IPS-11a (cell line): ENCODE measurements at regions not wholly inside any gene's neighbourhood (a gene's known extent, or its start where the extent isn't known, plus 50 kb on each side); places are given as distances from the start of the nearest gene placed in this dataset.
"Not testable (repeated sequence)": the region's sequence is repeated elsewhere in the genome, so short reads cannot be mapped to it uniquely, and the experiment has no call there.

Source experiments
- H3K4me3 ChIP-seq: one replicate; pipeline ENCODE4 v1.5.1; 2013; ENCODE audit warnings: low read depth, low read length, control low read depth

DNA sequence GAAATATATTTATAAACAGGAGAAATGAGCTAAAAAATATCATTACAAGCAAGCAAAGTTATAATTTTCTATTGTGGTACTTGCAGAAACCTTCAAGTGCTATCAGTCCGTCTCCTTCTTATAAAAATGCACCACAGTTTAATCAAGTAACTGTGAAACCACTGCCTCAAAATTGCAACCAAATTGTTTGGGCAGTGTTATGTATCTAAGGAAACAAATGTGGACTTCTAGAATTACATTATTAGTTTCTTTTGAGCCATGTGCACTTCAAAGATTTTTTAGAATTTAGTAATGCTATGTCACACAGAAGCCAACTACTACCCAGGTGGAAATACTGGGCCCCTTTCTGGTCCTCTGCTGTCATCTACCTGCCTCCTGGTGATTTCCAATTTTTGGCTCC is 495.6 kb downstream of the NYAP2 start:
- H3K4me3 ChIP-seq, result no peak overlapping the region

DNA sequence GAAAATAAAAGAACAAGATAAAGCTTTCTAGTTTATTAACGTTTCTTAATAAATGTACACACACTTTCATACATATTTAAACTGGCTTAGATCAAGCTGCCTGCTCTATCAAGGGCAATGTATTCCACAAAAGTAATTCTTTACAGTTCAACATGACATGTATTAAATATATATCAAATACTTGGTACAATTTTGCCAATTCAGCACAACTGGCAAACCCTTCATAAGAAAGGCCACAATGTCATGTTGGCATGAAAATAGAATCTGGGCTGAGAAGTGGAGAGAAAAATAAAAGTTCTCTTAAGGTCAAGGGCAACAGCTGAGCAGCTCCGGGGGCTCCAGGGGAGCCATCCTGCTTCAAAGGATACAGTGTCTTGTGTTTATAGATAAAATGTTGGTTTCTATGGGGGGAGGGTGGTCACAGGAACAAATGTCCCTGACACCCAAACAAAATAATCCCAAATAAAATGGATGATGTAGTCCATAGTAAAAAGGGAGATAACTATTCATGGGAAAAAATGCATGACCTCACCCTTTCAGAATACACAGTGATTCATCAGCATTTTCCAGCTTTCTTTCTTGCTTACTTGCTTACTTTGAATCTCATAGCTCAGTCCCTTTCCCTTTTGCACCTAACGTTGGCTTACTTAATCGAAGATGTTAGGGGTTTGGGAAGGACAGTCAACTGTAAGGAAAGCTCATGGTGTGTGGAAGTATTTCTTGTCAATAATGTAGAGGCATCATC is 494.9 kb downstream of the NYAP2 start:
- H3K4me3 ChIP-seq, result no peak overlapping the region

DNA sequence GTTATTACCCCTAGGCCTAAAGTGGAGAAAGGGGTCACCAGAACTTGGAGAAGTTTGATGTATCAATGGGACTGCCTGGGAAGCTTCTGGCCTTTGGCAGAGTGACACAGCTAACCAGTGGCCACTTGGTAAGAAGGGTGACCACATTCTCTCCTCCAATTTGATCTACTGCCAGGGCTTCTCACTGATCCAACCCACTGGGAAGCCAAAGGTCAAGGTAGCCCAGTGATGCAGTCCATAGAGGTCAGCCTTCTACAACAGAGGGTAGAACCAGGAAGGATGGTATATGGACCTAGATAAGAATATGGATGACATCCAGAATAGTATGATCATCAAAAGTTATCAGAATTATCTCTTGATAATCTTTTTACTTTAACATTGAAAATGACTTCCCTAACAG is 493.6 kb downstream of the NYAP2 start:
- H3K4me3 ChIP-seq, result no peak overlapping the region

DNA sequence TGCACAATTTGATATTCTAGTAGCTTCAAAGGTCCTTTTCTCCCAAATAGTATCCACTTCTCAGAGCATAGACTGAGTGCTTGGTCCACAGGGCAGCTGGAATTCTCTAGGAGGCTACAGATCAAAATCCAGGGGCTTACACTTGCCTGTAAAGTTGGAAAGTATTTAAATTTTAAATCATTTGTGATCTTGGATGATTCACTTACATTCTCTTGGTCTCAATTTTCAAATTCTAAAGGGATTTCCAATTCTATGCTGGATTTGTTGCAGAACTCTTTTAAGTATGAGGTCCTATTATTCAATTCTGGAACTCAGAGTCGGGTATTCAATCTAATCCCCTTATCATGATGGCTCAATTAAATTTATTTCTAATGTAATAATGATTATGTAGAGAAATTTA is 492.3 kb downstream of the NYAP2 start:
- no peak overlapping the region for H3K4me3 ChIP-seq

GRCh38 chr2:225891013-225891412 is 491.5 kb downstream of the NYAP2 start:
- no peak overlapping the region for H3K4me3 ChIP-seq

GRCh38 chr2:225889452-225889851 is 489.9 kb downstream of the NYAP2 start:
- H3K4me3 ChIP-seq, result no peak overlapping the region

- H3K4me3 ChIP-seq, result no peak overlapping the region
Observed at GRCh38 chr2:225867071-225867470, 467.6 kb downstream of the NYAP2 start.

- H3K4me3 ChIP-seq, result no peak overlapping the region
Observed at GRCh38 chr2:225865468-225865867, 466.0 kb downstream of the NYAP2 start.

- H3K4me3 ChIP-seq, result no peak overlapping the region
Observed at GRCh38 chr2:225864394-225864793, 464.9 kb downstream of the NYAP2 start.

DNA sequence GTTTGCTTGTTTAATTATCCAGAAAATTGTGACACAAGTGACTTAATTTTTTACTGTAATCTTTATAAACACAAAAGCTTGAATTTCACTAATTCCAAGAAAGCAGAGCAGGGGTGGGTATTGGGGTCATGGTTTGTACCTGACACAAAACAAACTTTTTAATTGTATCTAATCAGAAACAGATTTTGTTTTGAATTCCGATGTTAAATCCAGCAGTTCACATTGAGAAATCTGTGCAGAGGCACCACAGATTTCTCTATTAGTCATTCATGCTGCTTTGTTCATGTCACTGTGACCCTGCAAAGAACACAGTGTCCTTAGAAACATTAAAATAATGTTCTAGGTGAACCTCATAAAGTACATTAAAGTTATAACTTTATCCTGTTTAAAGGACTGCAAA is 443.4 kb downstream of the NYAP2 start:
- no peak overlapping the region for H3K4me3 ChIP-seq

GRCh38 chr2:225841314-225841713 is 441.8 kb downstream of the NYAP2 start:
- no peak overlapping the region for H3K4me3 ChIP-seq

GRCh38 chr2:225837328-225837727 is 437.8 kb downstream of the NYAP2 start:
- no peak overlapping the region for H3K4me3 ChIP-seq

GRCh38 chr2:225824748-225825449 is 425.4 kb downstream of the NYAP2 start:
- H3K4me3 ChIP-seq, result no peak overlapping the region

DNA sequence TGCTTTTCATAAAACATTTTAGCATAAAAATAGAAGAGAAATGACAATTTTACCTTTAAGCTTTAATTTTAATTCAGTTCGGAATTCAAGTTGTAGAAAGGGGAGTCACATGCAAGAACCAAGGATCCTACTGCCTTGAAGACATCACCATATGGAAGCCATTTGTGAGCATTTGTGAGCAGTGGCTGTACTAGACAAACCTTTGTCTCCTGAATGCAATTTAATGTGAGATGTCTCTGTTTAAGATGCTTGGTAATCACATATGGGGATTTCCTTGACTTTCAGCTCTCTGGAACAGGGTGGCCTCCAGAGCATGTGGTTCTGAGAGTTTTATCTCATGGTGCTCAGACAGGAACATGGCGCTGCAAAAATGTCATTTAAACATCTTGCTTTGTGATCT is 421.8 kb downstream of the NYAP2 start:
- H3K4me3 ChIP-seq, result no peak overlapping the region

- no peak overlapping the region for H3K4me3 ChIP-seq
Observed at GRCh38 chr2:225820826-225821225, 421.3 kb downstream of the NYAP2 start.

- no peak overlapping the region for H3K4me3 ChIP-seq
Observed at GRCh38 chr2:225814554-225814953, 415.0 kb downstream of the NYAP2 start.

GRCh38 chr2:225806105-225806504 is 406.6 kb downstream of the NYAP2 start:
- H3K4me3 ChIP-seq, result no peak overlapping the region

- not testable (repeated sequence) for H3K4me3 ChIP-seq
Observed at GRCh38 chr2:225802076-225802475, 402.6 kb downstream of the NYAP2 start.

- H3K4me3 ChIP-seq, result no peak overlapping the region
Observed at GRCh38 chr2:225797394-225797793, 397.9 kb downstream of the NYAP2 start.

DNA sequence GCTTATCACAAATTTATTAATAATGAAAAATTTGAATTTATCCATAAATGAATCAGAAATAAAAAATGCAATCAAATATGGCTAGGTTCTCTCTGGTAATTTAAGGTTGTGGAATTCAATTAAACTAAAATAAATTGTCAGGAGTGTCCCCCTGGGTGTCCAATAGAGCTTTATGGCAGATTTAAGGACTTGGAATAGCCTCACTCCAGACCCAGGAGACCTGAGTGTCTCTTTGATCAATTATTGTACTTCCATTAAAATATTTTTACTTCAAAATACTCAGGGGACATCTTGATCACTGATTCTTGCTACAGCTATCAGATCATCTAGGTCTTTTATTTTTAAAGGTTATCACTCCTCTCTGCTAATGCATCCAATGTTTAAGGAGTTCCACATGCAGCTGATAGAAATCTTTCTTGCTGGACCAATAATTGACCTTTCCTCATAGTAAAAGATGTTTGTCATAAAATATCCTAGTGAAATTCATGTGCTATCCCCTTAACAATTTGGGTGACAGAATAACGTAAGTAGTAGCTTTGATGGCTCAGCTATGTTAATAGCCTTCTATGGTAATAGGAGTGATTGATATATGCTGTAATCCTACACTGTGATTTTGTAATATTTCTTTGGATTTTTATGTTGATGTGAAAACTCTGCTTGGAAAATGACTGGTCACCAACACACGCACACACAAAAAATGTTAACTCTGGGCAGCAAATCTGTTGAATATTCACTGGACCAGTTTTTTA is 395.3 kb downstream of the NYAP2 start:
- no peak overlapping the region for H3K4me3 ChIP-seq

DNA sequence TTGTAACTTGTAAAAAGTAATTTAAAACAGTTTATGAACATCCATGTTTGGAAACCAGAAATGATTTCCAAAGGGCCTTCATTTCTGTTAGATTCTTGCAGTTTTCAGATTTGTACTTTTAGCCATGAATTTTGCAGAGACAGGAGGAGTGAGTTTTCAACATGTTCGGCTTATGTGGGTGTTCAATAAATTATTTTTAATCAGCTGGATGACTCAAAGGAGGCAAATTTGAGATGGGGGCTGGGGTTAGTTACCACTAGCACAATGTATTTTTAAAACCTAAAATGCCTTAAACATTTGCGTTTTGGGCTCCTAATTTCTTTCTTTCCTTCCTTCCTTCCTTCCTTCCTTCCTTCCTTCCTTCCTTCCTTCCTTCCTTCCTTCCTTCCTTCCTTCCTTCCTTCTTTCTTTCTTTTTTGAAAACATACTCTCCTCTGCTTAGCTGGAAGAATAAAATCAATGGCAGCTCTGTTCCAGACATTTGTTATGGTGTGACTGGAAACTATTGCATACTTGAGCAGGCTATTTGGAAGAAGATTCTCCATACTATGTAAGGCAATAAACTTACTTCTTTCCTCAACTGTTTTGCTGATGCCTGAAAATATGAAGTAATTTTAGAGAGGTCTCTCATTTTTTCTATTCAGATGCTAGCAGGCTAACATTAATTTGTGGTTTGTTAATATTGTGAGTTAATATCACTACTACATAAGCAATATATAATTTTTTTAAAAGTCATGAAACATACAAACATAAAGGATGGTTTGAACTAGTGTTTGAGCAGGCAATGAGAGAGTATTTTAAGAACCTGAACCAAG is 394.4 kb downstream of the NYAP2 start:
- H3K4me3 ChIP-seq, result no peak overlapping the region
